ENCODE measurements at regions not wholly inside any gene's neighbourhood (a gene's known extent, or its start where the extent isn't known, plus 50 kb on each side); places are given as distances from the start of the nearest gene placed in this dataset.

- WGBS, 2 experiments (ENCODE audit: insufficient coverage in 2 of 2), result 89 to 91% methylated on average over 6 of the region's 9 CpGs
- Histone ChIP-seq H3K36me3 (ENCODE audit: control insufficient read depth, insufficient read depth, low read length) (no peaks in the 10 kb centered on the region), H3K9me3 (ENCODE audit: control insufficient read depth, low read length) (no peaks in the 10 kb centered on the region), H3K4me3 (ENCODE audit: extremely low read depth, insufficient read depth, low read length, poor library complexity, severe bottlenecking) (no peak overlapping the region), H3K4me1 (ENCODE audit: control insufficient read depth, insufficient read depth, low read length, poor library complexity, severe bottlenecking) (no peaks in the 10 kb centered on the region), H3K27ac (ENCODE audit: low read depth, low read length, severe bottlenecking) (no peak overlapping the region)
These were observed 234.9 kb downstream of the BAMBI start for GRCh38 chr10:28912017-28912783.

DNA sequence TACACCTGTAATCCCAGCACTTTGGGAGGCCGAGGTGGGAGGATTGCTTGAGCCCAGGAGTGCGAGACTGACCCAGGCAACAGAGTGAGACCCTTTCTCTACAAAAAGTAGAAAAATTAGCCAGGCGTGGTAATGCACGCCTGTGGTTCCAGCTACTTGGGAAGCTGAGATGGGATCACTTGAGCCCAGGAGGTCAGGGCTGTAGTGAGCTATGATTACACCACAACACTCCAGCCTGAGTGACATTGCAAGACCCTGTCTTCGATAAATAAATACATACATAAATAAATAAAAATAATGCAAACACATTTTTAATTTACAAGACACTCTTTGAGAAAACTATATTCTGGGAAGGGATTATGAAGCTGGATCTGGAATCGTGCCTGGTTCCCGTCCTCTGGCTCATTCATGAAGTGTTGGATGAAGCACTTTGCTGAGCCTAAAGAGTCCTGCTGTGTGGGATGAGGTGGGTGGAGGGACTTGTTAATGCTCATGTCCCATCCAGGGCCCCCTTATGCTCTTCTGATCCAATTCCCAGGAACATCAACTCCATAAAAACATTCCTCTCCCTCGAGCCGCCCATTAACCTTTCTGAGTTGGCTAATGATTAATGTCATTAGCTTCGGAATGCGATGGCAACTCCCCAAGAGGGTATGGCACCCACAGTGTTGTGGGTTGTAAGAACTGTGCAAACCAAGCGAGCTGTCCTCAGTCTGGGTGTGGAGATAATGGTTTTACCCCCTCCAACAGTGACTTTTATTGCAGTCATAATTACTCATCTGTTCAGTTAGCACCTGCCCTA, 236.3 kb downstream of the BAMBI start:
- H3K9me3 ChIP-seq (ENCODE audit: control insufficient read depth, low read length), result no peaks in the 10 kb centered on the region
- no peaks in the 10 kb centered on the region for H3K36me3 ChIP-seq (ENCODE audit: control insufficient read depth, insufficient read depth, low read length)
- H3K4me1 ChIP-seq (ENCODE audit: control insufficient read depth, insufficient read depth, low read length, poor library complexity, severe bottlenecking), result no peaks in the 10 kb centered on the region
- no peak overlapping the region for H3K27ac ChIP-seq (ENCODE audit: low read depth, low read length, severe bottlenecking)
- WGBS, 2 experiments (ENCODE audit: insufficient coverage in 2 of 2), result 94% methylated on average over 6 of the region's 12 CpGs
- H3K4me3 ChIP-seq (ENCODE audit: extremely low read depth, insufficient read depth, low read length, poor library complexity, severe bottlenecking), result no peak overlapping the region

DNA sequence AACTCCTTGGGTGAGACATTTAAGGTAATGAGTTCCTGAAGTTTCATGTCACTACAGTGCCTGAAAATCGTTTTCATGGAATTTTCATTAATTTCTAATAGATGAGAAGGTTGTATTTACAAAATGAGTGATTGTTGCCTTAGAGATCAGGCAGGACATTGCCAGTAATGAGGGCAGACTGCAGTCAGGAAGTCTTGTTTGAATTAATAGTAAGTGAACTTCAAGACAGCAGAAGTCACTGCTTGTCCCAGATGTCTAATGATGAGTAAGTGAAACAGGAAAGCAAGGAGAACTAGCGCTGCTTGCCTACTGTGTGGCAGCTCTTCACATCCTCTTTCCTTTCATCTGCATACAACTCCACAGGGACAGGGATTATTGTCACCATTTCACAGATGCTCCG, 237.4 kb downstream of the BAMBI start:
- no peaks in the 10 kb centered on the region for H3K4me1 ChIP-seq (ENCODE audit: control insufficient read depth, insufficient read depth, low read length, poor library complexity, severe bottlenecking)
- H3K4me3 ChIP-seq (ENCODE audit: extremely low read depth, insufficient read depth, low read length, poor library complexity, severe bottlenecking), result no peak overlapping the region
- H3K36me3 ChIP-seq (ENCODE audit: control insufficient read depth, insufficient read depth, low read length), result no peaks in the 10 kb centered on the region
- no peaks in the 10 kb centered on the region for H3K9me3 ChIP-seq (ENCODE audit: control insufficient read depth, low read length)
- no peak overlapping the region for H3K27ac ChIP-seq (ENCODE audit: low read depth, low read length, severe bottlenecking)
- 90 to 93% methylated on average over 3 of the region's 3 CpGs for WGBS, 2 experiments (ENCODE audit: insufficient coverage in 2 of 2)

GRCh38 chr10:28915989-28916588, 238.8 kb downstream of the BAMBI start:
- WGBS, 2 experiments (ENCODE audit: insufficient coverage in 2 of 2), result 93 to 100% methylated on average over 7 of the region's 9 CpGs

GRCh38 chr10:28920091-28920490, 242.8 kb downstream of the BAMBI start:
- Histone ChIP-seq H3K36me3 (ENCODE audit: control insufficient read depth, insufficient read depth, low read length) (no peaks in the 10 kb centered on the region), H3K4me3 (ENCODE audit: extremely low read depth, insufficient read depth, low read length, poor library complexity, severe bottlenecking) (no peak overlapping the region), H3K9me3 (ENCODE audit: control insufficient read depth, low read length) (no peaks in the 10 kb centered on the region), H3K27ac (ENCODE audit: low read depth, low read length, severe bottlenecking) (no peak overlapping the region), H3K4me1 (ENCODE audit: control insufficient read depth, insufficient read depth, low read length, poor library complexity, severe bottlenecking) (peaks cover 5% of the 10 kb centered on the region)
- 67 to 94% methylated on average over 1 to 2 of the region's 3 CpGs for WGBS, 2 experiments (ENCODE audit: insufficient coverage in 2 of 2)

More at GRCh38 chr10:28915989-28916588, 238.8 kb downstream of the BAMBI start:
- no peak overlapping the region for H3K4me3 ChIP-seq (ENCODE audit: extremely low read depth, insufficient read depth, low read length, poor library complexity, severe bottlenecking)
- no peaks in the 10 kb centered on the region for H3K9me3 ChIP-seq (ENCODE audit: control insufficient read depth, low read length)
- H3K27ac ChIP-seq (ENCODE audit: low read depth, low read length, severe bottlenecking), result no peak overlapping the region
- H3K4me1 ChIP-seq (ENCODE audit: control insufficient read depth, insufficient read depth, low read length, poor library complexity, severe bottlenecking), result no peaks in the 10 kb centered on the region
- H3K36me3 ChIP-seq (ENCODE audit: control insufficient read depth, insufficient read depth, low read length), result no peaks in the 10 kb centered on the region

- H3K4me3 ChIP-seq (ENCODE audit: extremely low read depth, insufficient read depth, low read length, poor library complexity, severe bottlenecking), result no peak overlapping the region
- no peak overlapping the region for H3K27ac ChIP-seq (ENCODE audit: low read depth, low read length, severe bottlenecking)
- peaks cover 5% of the 10 kb centered on the region for H3K4me1 ChIP-seq (ENCODE audit: control insufficient read depth, insufficient read depth, low read length, poor library complexity, severe bottlenecking)
- no peaks in the 10 kb centered on the region for H3K36me3 ChIP-seq (ENCODE audit: control insufficient read depth, insufficient read depth, low read length)
- H3K9me3 ChIP-seq (ENCODE audit: control insufficient read depth, low read length), result no peaks in the 10 kb centered on the region
- 83 to 95% methylated on average over 2 of the region's 2 CpGs for WGBS, 2 experiments (ENCODE audit: insufficient coverage in 2 of 2)
These were observed 244.8 kb downstream of the BAMBI start for GRCh38 chr10:28922127-28922526.

GRCh38 chr10:28922861-28923260, 245.5 kb downstream of the BAMBI start:
- no peaks in the 10 kb centered on the region for H3K9me3 ChIP-seq (ENCODE audit: control insufficient read depth, low read length)
- H3K27ac ChIP-seq (ENCODE audit: low read depth, low read length, severe bottlenecking), result no peak overlapping the region
- H3K4me1 ChIP-seq (ENCODE audit: control insufficient read depth, insufficient read depth, low read length, poor library complexity, severe bottlenecking), result peaks cover 5% of the 10 kb centered on the region
- no peak overlapping the region for H3K4me3 ChIP-seq (ENCODE audit: extremely low read depth, insufficient read depth, low read length, poor library complexity, severe bottlenecking)
- H3K36me3 ChIP-seq (ENCODE audit: control insufficient read depth, insufficient read depth, low read length), result no peaks in the 10 kb centered on the region
- WGBS, 2 experiments (ENCODE audit: insufficient coverage in 2 of 2), result 100% methylated on average over 2 of the region's 2 CpGs

- WGBS, 2 experiments (ENCODE audit: insufficient coverage in 2 of 2), result 87 to 93% methylated on average over 10 of the region's 10 CpGs
- Histone ChIP-seq H3K36me3 (ENCODE audit: control insufficient read depth, insufficient read depth, low read length) (no peaks in the 10 kb centered on the region), H3K4me1 (ENCODE audit: control insufficient read depth, insufficient read depth, low read length, poor library complexity, severe bottlenecking) (peaks cover 5% of the 10 kb centered on the region), H3K4me3 (ENCODE audit: extremely low read depth, insufficient read depth, low read length, poor library complexity, severe bottlenecking) (no peak overlapping the region), H3K27ac (ENCODE audit: low read depth, low read length, severe bottlenecking) (no peak overlapping the region), H3K9me3 (ENCODE audit: control insufficient read depth, low read length) (no peaks in the 10 kb centered on the region)
These were observed 247.4 kb downstream of the BAMBI start for GRCh38 chr10:28924717-28925116.

GRCh38 chr10:28925121-28925663, 247.9 kb downstream of the BAMBI start:
- Histone ChIP-seq H3K36me3 (ENCODE audit: control insufficient read depth, insufficient read depth, low read length) (no peaks in the 10 kb centered on the region), H3K9me3 (ENCODE audit: control insufficient read depth, low read length) (no peaks in the 10 kb centered on the region), H3K4me1 (ENCODE audit: control insufficient read depth, insufficient read depth, low read length, poor library complexity, severe bottlenecking) (peaks cover 5% of the 10 kb centered on the region), H3K4me3 (ENCODE audit: extremely low read depth, insufficient read depth, low read length, poor library complexity, severe bottlenecking) (no peak overlapping the region), H3K27ac (ENCODE audit: low read depth, low read length, severe bottlenecking) (no peak overlapping the region)
- 86 to 88% methylated on average over 32 of the region's 32 CpGs for WGBS, 2 experiments (ENCODE audit: insufficient coverage in 2 of 2)

- H3K36me3 ChIP-seq (ENCODE audit: control insufficient read depth, insufficient read depth, low read length), result no peaks in the 10 kb centered on the region
- 93 to 100% methylated on average over 1 to 2 of the region's 3 CpGs for WGBS, 2 experiments (ENCODE audit: insufficient coverage in 2 of 2)
- H3K9me3 ChIP-seq (ENCODE audit: control insufficient read depth, low read length), result no peaks in the 10 kb centered on the region
- H3K4me3 ChIP-seq (ENCODE audit: extremely low read depth, insufficient read depth, low read length, poor library complexity, severe bottlenecking), result no peak overlapping the region
- H3K4me1 ChIP-seq (ENCODE audit: control insufficient read depth, insufficient read depth, low read length, poor library complexity, severe bottlenecking), result peaks cover 5% of the 10 kb centered on the region
- no peak overlapping the region for H3K27ac ChIP-seq (ENCODE audit: low read depth, low read length, severe bottlenecking)
These were observed 249.6 kb downstream of the BAMBI start for GRCh38 chr10:28926932-28927331.
